ENCODE measurements at regions not wholly inside any gene's neighbourhood (a gene's known extent, or its start where the extent isn't known, plus 50 kb on each side); places are given as distances from the start of the nearest gene placed in this dataset.

DNA sequence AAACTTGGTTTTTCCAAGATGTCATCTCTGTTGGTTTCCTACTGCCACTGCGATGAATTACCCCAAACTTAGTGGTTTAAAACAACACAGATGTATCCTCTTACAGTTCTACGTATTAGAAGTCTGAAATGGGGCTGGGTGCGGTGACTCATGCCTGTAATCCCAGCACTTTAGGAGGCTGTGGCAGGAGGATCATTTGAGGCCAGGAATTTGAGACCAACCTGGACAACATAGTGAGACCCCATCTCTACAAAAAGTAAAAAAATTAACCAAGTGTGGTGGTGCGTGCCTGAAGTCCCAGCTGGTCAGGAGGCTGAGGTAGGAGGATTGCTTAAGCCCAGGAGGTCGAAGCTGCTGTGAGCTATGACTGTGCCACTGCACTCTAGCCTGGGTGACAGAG, 57.2 kb upstream of the GRHL3 start:
- H3K9me3 ChIP-seq (ENCODE audit: severe bottlenecking), result no peaks in the 10 kb centered on the region
- ATAC-seq (ENCODE audit: low read depth) (no peak), DNase-seq (ENCODE audit: low spot score) (no peak)
- H3K4me1 ChIP-seq (ENCODE audit: insufficient read depth, poor library complexity, severe bottlenecking), result peaks cover 7% of the 10 kb centered on the region
- no peak overlapping the region for H3K27ac ChIP-seq (ENCODE audit: poor library complexity, severe bottlenecking)
- H3K4me3 ChIP-seq (ENCODE audit: severe bottlenecking), result no peak overlapping the region
- H3K27me3 ChIP-seq (ENCODE audit: insufficient read depth, poor library complexity, severe bottlenecking), result no peaks in the 10 kb centered on the region
- no peaks in the 10 kb centered on the region for H3K36me3 ChIP-seq (ENCODE audit: low read depth)
- TF ChIP-seq, protein P1, sequence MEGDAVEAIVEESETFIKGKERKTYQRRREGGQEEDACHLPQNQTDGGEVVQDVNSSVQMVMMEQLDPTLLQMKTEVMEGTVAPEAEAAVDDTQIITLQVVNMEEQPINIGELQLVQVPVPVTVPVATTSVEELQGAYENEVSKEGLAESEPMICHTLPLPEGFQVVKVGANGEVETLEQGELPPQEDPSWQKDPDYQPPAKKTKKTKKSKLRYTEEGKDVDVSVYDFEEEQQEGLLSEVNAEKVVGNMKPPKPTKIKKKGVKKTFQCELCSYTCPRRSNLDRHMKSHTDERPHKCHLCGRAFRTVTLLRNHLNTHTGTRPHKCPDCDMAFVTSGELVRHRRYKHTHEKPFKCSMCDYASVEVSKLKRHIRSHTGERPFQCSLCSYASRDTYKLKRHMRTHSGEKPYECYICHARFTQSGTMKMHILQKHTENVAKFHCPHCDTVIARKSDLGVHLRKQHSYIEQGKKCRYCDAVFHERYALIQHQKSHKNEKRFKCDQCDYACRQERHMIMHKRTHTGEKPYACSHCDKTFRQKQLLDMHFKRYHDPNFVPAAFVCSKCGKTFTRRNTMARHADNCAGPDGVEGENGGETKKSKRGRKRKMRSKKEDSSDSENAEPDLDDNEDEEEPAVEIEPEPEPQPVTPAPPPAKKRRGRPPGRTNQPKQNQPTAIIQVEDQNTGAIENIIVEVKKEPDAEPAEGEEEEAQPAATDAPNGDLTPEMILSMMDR (IDR thresholded peaks at IDR 0.05; ENCODE audit: poor library complexity, severe bottlenecking), result no peak

DNA sequence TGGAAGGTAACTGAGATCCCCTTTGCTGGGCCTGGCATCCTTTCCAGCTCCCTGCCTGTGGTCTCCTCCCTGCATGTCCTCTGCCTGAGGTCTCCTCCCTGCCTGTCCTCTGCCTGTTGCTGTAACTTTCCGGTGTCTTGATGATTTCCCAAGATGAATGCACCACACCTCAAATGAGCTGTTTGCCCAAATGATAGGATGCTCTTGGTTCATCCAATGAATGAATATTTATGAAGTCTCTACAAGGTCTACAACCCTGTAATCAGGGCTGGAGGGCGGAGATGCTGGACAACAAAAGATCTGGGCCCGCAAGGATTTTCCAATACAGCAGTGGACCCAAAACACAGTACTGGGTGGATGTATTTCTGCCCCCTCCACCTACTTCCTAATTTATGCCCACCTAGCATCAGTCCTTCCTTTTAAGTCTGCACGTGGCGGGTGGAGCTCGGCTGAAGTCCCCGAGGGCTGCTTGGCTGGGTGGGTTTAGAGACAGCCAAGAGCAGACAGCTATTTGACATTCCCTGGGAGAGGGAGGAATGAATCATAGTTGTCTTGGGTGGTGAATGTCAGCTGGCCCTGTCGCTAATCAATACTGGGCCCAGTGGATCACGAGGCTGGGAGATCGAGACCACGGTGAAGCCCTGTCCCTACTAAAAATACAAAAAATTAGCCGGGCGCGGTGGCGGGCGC, 60.3 kb upstream of the GRHL3 start:
- ATAC-seq (ENCODE audit: low read depth) (no peak), DNase-seq (ENCODE audit: low spot score) (no peak)
- no peaks in the 10 kb centered on the region for H3K9me3 ChIP-seq (ENCODE audit: severe bottlenecking)
- no peaks in the 10 kb centered on the region for H3K36me3 ChIP-seq (ENCODE audit: low read depth)
- TF ChIP-seq, protein P1 (IDR thresholded peaks at IDR 0.05; ENCODE audit: poor library complexity, severe bottlenecking), result no peak
- H3K4me3 ChIP-seq (ENCODE audit: severe bottlenecking), result no peak overlapping the region
- H3K4me1 ChIP-seq (ENCODE audit: insufficient read depth, poor library complexity, severe bottlenecking), result no peaks in the 10 kb centered on the region
- no peaks in the 10 kb centered on the region for H3K27me3 ChIP-seq (ENCODE audit: insufficient read depth, poor library complexity, severe bottlenecking)
- H3K27ac ChIP-seq (ENCODE audit: poor library complexity, severe bottlenecking), result no peak overlapping the region

DNA sequence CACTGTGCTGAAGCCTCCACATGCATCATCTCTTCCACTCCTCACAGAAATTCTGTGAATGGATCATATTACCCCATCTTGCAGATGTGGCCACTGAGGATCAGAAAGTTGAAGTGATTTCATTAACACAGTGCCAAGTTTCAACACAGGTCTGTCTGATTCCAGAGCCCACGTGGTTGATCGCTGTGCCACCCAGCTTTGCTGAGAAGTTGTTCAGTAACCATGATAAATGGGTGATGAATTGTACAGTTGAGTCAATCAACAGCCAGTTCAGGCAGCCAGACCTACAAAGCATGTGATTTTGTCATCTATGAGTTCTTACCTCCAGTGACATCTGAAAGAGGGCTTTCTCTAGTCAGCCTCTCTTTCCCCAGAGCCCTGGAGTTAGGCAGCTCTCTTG, 61.8 kb upstream of the GRHL3 start:
- DNase-seq (ENCODE audit: low spot score) (no peak), ATAC-seq (ENCODE audit: low read depth) (no peak)
- Histone ChIP-seq H3K4me1 (ENCODE audit: insufficient read depth, poor library complexity, severe bottlenecking) (no peaks in the 10 kb centered on the region), H3K27ac (ENCODE audit: poor library complexity, severe bottlenecking) (no peak overlapping the region), H3K27me3 (ENCODE audit: insufficient read depth, poor library complexity, severe bottlenecking) (no peaks in the 10 kb centered on the region), H3K36me3 (ENCODE audit: low read depth) (no peaks in the 10 kb centered on the region), H3K9me3 (ENCODE audit: severe bottlenecking) (no peaks in the 10 kb centered on the region), H3K4me3 (ENCODE audit: severe bottlenecking) (no peak overlapping the region)
- TF ChIP-seq, protein P1 (IDR thresholded peaks at IDR 0.05; ENCODE audit: poor library complexity, severe bottlenecking), result no peak

DNA sequence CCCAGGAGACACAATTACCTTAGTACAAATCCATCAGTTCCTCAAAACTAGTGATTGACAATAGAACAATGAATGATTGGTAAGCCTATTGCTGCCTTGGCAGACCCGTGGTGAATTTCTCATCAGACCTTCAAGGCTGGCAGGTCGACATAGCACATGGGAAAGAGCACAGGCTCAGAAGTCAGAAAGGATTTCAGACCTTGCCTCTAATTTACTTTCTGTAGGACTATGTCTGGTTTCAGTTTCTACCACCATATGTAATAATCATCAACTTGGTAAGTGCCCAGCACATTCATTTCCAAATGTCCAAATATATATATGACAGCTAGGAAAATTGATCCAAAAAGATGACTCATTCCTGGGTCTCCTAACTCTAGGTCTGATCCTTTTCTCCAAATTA, 62.5 kb upstream of the GRHL3 start:
- Histone ChIP-seq H3K9me3 (ENCODE audit: severe bottlenecking) (no peaks in the 10 kb centered on the region), H3K36me3 (ENCODE audit: low read depth) (no peaks in the 10 kb centered on the region), H3K4me3 (ENCODE audit: severe bottlenecking) (no peak overlapping the region), H3K4me1 (ENCODE audit: insufficient read depth, poor library complexity, severe bottlenecking) (no peaks in the 10 kb centered on the region), H3K27ac (ENCODE audit: poor library complexity, severe bottlenecking) (no peak overlapping the region), H3K27me3 (ENCODE audit: insufficient read depth, poor library complexity, severe bottlenecking) (no peaks in the 10 kb centered on the region)
- TF ChIP-seq, protein P1 (IDR thresholded peaks at IDR 0.05; ENCODE audit: poor library complexity, severe bottlenecking), result no peak
- no peak for DNase-seq (ENCODE audit: low spot score)
- ATAC-seq (ENCODE audit: low read depth), result no peak

DNA sequence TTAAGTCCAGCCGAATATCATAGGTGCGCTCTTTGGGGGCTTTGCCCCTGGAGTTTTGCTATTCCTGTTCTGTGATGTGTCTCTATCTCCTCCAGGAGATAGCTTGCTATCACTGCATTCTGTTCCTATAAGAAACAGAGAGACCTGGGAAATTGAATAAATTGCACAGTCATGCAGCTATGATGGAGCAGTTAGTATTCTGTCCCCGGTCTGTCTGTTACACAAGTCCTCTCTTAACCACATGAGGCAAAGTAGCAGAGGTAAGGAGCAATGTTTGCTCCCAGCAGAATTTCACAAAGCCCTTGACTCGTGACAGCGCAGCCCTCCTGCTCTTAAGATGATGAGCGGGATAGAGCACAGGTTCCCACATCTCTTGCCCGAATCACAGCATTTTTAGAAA, 63.9 kb upstream of the GRHL3 start:
- no peaks in the 10 kb centered on the region for H3K4me1 ChIP-seq (ENCODE audit: insufficient read depth, poor library complexity, severe bottlenecking)
- H3K4me3 ChIP-seq (ENCODE audit: severe bottlenecking), result no peak overlapping the region
- no peaks in the 10 kb centered on the region for H3K27me3 ChIP-seq (ENCODE audit: insufficient read depth, poor library complexity, severe bottlenecking)
- ATAC-seq (ENCODE audit: low read depth) (no peak), DNase-seq (ENCODE audit: low spot score) (no peak)
- TF ChIP-seq, protein P1 (IDR thresholded peaks at IDR 0.05; ENCODE audit: poor library complexity, severe bottlenecking), result no peak
- no peaks in the 10 kb centered on the region for H3K9me3 ChIP-seq (ENCODE audit: severe bottlenecking)
- H3K36me3 ChIP-seq (ENCODE audit: low read depth), result no peaks in the 10 kb centered on the region
- no peak overlapping the region for H3K27ac ChIP-seq (ENCODE audit: poor library complexity, severe bottlenecking)

Data from RWPE2 (cell line).